Activated CD8-positive, alpha-beta T cell treated with anti-CD3 and anti-CD28 coated beads, Interleukin-2, amount 10 ng/mL, durations not matched to agents 7 days and 5 days (primary cell): ENCODE measurements at regions not wholly inside any gene's neighbourhood (a gene's known extent, or its start where the extent isn't known, plus 50 kb on each side); places are given as distances from the start of the nearest gene placed in this dataset.
"Not testable (repeated sequence)": the region's sequence is repeated elsewhere in the genome, so short reads cannot be mapped to it uniquely, and the experiment has no call there.

Experiments
- ATAC-seq: fragments of 150-1000 bp; cut with Tn5 transposase; one replicate; pipeline ENCODE4 v1.10.0; 2021; ENCODE audit warnings: moderate library complexity
- CTCF ChIA-PET: fragments of 350-600 bp; sonication (Branson Sonifier 250); formaldehyde crosslinking; loops from one replicate; lab custom pipeline; 2021; ENCODE audit warnings: antibody characterized with exemption; lab: Charles Lee
- POLR2A ChIA-PET: fragments of 350-600 bp; sonication (Branson Sonifier 250); formaldehyde crosslinking; loops from one replicate; lab custom pipeline; 2021; ENCODE audit warnings: antibody characterized with exemption; lab: Charles Lee
- DNase-seq: peaks from one replicate; pipeline ENCODE4 v3.0.0-alpha.2; 2020
- H3K27ac Mint-ChIP-seq: one replicate; pipeline ENCODE4 v1.8.0; 2021; ENCODE audit warnings: mild to moderate bottlenecking, mixed read lengths
- H3K27me3 Mint-ChIP-seq: one replicate; pipeline ENCODE4 v1.8.0; 2021; ENCODE audit warnings: low read depth, mixed read lengths
- H3K36me3 Mint-ChIP-seq: one replicate; pipeline ENCODE4 v1.8.0; 2021; ENCODE audit warnings: low read depth, mixed read lengths
- H3K4me1 Mint-ChIP-seq: one replicate; pipeline ENCODE4 v1.8.0; 2021; ENCODE audit warnings: low read depth, mixed read lengths
- H3K4me3 Mint-ChIP-seq: one replicate; pipeline ENCODE4 v1.8.0; 2021; ENCODE audit warnings: mild to moderate bottlenecking, mixed read lengths
- H3K9me3 Mint-ChIP-seq: one replicate; pipeline ENCODE4 v1.8.0; 2022; ENCODE audit warnings: mixed read lengths; ENCODE audit not compliant: insufficient read depth

DNA sequence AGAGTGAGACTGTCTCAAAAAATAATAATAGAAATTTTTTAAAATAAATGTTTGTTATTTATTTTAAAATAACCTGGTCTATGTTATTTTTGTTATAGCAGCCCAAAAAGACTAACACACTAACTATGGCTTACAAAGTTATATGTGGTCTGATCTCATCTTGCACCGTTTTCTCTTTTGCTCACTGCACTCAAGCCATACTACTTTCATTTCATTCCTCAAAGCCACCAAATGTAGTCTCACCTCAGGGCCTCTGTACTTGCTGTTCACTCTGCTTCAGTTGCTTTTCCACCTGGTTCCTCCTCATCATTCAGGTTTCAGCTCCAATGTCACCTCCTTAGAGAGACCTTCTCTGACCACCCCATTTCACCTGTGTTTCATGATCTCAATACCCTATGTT lies 55.2 kb upstream of the MDM1 start:
- peaks cover 10% of the 10 kb centered on the region for H3K9me3 Mint-ChIP-seq
- ChIA-PET POLR2A (interaction anchor here (2.7 kb wide), 1 partner anchor 13 kb away, joined by 12 read pairs; no protein-coding TSS in a partner anchor), CTCF (no interaction called here)
- no peak overlapping the region for H3K4me3 Mint-ChIP-seq
- no peaks in the 10 kb centered on the region for H3K27me3 Mint-ChIP-seq
- peaks cover 20% of the 10 kb centered on the region for H3K36me3 Mint-ChIP-seq
- DNase-seq (no peak), ATAC-seq (no peak)
- H3K4me1 Mint-ChIP-seq, result peaks cover 20% of the 10 kb centered on the region
- H3K27ac Mint-ChIP-seq, result no peak overlapping the region

GRCh38 chr12:68389305-68389704 lies 57.1 kb upstream of the MDM1 start:
- no peaks in the 10 kb centered on the region for H3K27me3 Mint-ChIP-seq
- DNase-seq (no peak), ATAC-seq (no peak)
- H3K4me1 Mint-ChIP-seq, result peaks cover 15% of the 10 kb centered on the region
- no peak overlapping the region for H3K4me3 Mint-ChIP-seq
- no peak overlapping the region for H3K27ac Mint-ChIP-seq
- peaks cover 13% of the 10 kb centered on the region for H3K36me3 Mint-ChIP-seq
- ChIA-PET POLR2A (no interaction called here), CTCF (no interaction called here)
- peaks cover 10% of the 10 kb centered on the region for H3K9me3 Mint-ChIP-seq

DNA sequence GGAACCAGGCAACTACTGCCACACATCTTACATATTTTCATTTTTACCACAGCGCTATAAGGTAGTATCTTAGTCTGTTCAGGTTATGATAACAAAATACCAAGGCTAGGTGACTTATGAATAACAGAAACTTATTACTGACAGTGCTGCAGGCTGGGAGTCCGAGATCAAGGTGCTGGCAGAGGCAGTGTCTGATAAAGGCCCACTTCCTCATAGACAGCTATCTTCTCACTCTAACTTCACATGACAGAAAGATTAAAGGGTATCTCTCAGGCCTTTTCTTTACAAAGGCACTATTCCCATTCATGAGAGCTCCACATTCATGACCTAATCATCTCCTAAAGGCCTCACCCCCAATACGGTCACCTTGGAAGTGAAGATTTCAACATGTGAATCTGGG lies 59.8 kb upstream of the MDM1 start:
- no peak for ATAC-seq
- DNase-seq, result no peak
- ChIA-PET CTCF (interaction anchor here (1.1 to 1.4 kb wide), 2 partner anchors 10 to 17 kb away, joined by 3 to 5 read pairs; no protein-coding TSS in a partner anchor), POLR2A (no interaction called here)
- Mint-ChIP-seq H3K9me3 (peaks cover 10% of the 10 kb centered on the region), H3K36me3 (peaks cover 10% of the 10 kb centered on the region), H3K27me3 (no peaks in the 10 kb centered on the region), H3K4me1 (peaks cover 10% of the 10 kb centered on the region), H3K27ac (no peak overlapping the region), H3K4me3 (no peak overlapping the region)

- ChIA-PET POLR2A (interaction anchor here (1.5 kb wide), 1 partner anchor 27 kb away, joined by 4 read pairs; no protein-coding TSS in a partner anchor), CTCF (interaction anchor here (1.1 to 1.4 kb wide), 2 partner anchors 10 to 18 kb away, joined by 3 to 5 read pairs; no protein-coding TSS in a partner anchor)
- DNase-seq (no peak), ATAC-seq (no peak)
- H3K27ac Mint-ChIP-seq, result no peak overlapping the region
- no peaks in the 10 kb centered on the region for H3K27me3 Mint-ChIP-seq
- peaks cover 10% of the 10 kb centered on the region for H3K4me1 Mint-ChIP-seq
- peaks cover 10% of the 10 kb centered on the region for H3K36me3 Mint-ChIP-seq
- H3K4me3 Mint-ChIP-seq, result no peak overlapping the region
- H3K9me3 Mint-ChIP-seq, result peaks cover 10% of the 10 kb centered on the region
Observed at GRCh38 chr12:68392376-68392775, 60.2 kb upstream of the MDM1 start.

- Mint-ChIP-seq H3K27ac (no peak overlapping the region), H3K9me3 (peaks cover 10% of the 10 kb centered on the region), H3K4me3 (no peak overlapping the region), H3K27me3 (no peaks in the 10 kb centered on the region), H3K4me1 (peaks cover 11% of the 10 kb centered on the region), H3K36me3 (peaks cover 7% of the 10 kb centered on the region)
- POLR2A ChIA-PET, result interaction anchor here (1.5 to 1.7 kb wide), 2 partner anchors 28 to 217 kb away, joined by 4 read pairs; partner anchors contain the start of gene RAP1B
- ATAC-seq (no peak), DNase-seq (no peak)
- CTCF ChIA-PET, result interaction anchor here (1.9 kb wide), 1 partner anchor 10 kb away, joined by 4 read pairs; no protein-coding TSS in a partner anchor
Observed at GRCh38 chr12:68393417-68393816, 61.3 kb upstream of the MDM1 start.

DNA sequence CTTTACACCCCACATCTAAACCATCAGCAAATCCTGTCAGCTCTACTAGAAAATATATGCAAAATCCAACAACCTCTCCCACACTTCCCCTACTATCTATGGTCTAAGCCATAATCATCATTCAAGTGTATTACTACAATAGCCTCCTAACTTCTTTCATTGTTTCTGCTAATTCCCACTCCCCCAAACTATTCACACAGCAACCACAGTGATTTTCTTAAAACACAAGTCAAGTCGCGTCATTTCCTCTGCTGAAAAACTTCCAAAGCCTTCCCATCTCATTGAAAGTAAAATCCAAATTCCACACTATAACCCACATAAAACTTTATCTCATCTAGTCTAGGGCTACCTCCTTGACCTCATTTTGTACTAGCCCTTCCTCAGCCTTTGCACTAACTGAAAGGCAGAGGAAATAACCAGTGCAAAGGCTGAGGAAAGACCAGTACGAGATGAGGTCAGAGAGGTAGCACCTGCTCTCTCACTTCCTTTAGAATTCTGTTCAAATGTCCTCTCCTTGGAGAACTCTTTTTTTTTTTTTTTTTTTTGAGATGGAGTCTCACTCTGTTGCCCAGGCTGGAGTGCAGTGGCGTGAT lies 65.5 kb upstream of the MDM1 start:
- CTCF ChIA-PET, result interaction anchor here (1.5 kb wide), 1 partner anchor 13 kb away, joined by 4 read pairs; no protein-coding TSS in a partner anchor
- Mint-ChIP-seq H3K27ac (no peak overlapping the region), H3K36me3 (no peaks in the 10 kb centered on the region), H3K27me3 (no peaks in the 10 kb centered on the region), H3K9me3 (no peaks in the 10 kb centered on the region), H3K4me1 (peaks cover 11% of the 10 kb centered on the region), H3K4me3 (no peak overlapping the region)
- ATAC-seq (no peak), DNase-seq (no peak)
- POLR2A ChIA-PET, result no interaction called here

- H3K4me3 Mint-ChIP-seq, H3K27me3 Mint-ChIP-seq, H3K36me3 Mint-ChIP-seq, DNase-seq, H3K9me3 Mint-ChIP-seq, H3K27ac Mint-ChIP-seq, CTCF ChIA-PET, ATAC-seq, POLR2A ChIA-PET: not testable (repeated sequence)
- peaks cover 14% of the 10 kb centered on the region for H3K4me1 Mint-ChIP-seq
Observed at GRCh38 chr12:68398689-68399088, 66.5 kb upstream of the MDM1 start.

DNA sequence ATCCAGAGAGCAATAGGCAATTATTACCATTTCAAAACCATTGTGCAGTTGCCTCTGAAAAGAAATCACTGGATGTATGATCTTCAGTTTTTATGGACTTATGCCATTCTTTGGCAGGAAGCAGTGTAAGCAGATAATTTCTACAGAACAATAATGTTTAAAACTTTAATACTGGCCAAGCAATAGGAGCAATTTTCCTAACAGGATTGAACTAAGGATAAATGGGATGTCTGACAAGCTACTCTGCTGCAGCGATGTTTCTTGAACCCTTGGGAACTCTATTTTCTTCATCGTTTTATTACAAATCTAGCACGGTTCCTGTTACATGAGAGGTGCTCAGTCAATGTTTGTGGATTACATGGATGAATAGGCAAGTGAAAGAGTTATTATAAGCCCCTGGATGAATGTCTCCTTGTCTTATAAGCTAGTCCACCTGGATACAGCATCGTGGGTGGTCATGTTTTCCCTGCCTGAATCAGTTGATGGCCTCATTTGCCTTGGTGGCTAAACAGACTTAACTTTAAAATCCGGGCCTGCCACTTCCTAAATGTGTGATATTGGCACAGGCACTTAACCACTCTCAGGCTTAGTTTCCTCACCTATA lies 68.2 kb upstream of the MDM1 start:
- Mint-ChIP-seq H3K27me3 (peaks cover 2% of the 10 kb centered on the region), H3K4me3 (no peak overlapping the region), H3K9me3 (no peaks in the 10 kb centered on the region), H3K36me3 (no peaks in the 10 kb centered on the region), H3K4me1 (peaks cover 18% of the 10 kb centered on the region), H3K27ac (no peak overlapping the region)
- ATAC-seq (no peak), DNase-seq (no peak)
- CTCF ChIA-PET, result no interaction called here
- POLR2A ChIA-PET, result no interaction called here

- no peaks in the 10 kb centered on the region for H3K9me3 Mint-ChIP-seq
- POLR2A ChIA-PET, result no interaction called here
- no peaks in the 10 kb centered on the region for H3K36me3 Mint-ChIP-seq
- H3K27me3 Mint-ChIP-seq, result peaks cover 5% of the 10 kb centered on the region
- ATAC-seq (no peak), DNase-seq (peak; percentile 15)
- peaks cover 25% of the 10 kb centered on the region for H3K4me1 Mint-ChIP-seq
- H3K27ac Mint-ChIP-seq, result no peak overlapping the region
- CTCF ChIA-PET, result interaction anchor here (1.3 kb wide), 1 partner anchor 10 kb away, joined by 5 read pairs; no protein-coding TSS in a partner anchor
- H3K4me3 Mint-ChIP-seq, result no peak overlapping the region
Observed at GRCh38 chr12:68402422-68402821, 70.3 kb upstream of the MDM1 start.

DNA sequence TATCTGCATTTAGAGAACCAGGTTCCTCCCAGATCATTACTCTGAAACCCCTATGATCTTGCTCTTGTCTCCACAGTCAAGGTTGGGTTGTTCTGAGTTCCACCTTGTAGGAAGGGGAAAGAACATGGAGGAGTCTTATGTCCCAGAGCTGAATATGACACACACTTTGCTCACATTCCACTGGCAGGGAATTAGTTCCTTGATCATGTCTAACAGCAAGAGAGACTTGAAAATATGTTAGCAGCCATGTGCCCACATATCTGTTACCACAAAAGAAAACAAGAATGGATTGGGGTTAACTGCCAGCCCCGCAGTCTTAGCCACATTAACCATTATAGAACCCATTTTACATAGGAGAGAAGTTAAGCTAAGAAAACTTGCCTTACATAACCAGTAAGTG lies 71.1 kb upstream of the MDM1 start:
- peaks cover 5% of the 10 kb centered on the region for H3K27me3 Mint-ChIP-seq
- H3K4me3 Mint-ChIP-seq, result no peak overlapping the region
- POLR2A ChIA-PET, result interaction anchor here (1.2 kb wide), 1 partner anchor 176 kb away, joined by 3 read pairs; no protein-coding TSS in a partner anchor
- CTCF ChIA-PET, result no interaction called here
- no peaks in the 10 kb centered on the region for H3K36me3 Mint-ChIP-seq
- H3K9me3 Mint-ChIP-seq, result no peaks in the 10 kb centered on the region
- H3K4me1 Mint-ChIP-seq, result peaks cover 21% of the 10 kb centered on the region
- DNase-seq (no peak), ATAC-seq (no peak)
- H3K27ac Mint-ChIP-seq, result no peak overlapping the region

DNA sequence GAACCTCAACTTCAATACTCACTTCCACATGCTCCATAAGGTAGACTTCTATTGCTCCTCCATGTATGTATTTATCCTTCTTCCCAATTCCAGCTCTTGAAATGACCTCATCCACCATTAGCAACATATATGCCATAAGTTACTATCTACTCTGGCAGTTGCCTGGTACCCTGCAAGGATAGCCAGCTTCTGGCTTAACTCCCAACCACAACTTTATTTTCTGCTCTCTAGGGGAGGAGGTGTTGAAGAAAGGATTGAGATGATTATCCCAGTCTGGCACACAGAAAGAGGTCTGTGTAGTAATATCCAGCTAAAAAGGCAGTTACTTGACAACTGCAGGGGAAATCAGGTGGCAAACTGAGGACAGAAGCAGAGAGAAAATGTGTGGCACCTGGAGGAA lies 71.5 kb upstream of the MDM1 start:
- no peak for DNase-seq
- H3K4me3 Mint-ChIP-seq, result no peak overlapping the region
- peaks cover 21% of the 10 kb centered on the region for H3K4me1 Mint-ChIP-seq
- H3K9me3 Mint-ChIP-seq, result no peaks in the 10 kb centered on the region
- ChIA-PET POLR2A (interaction anchor here (1.2 kb wide), 1 partner anchor 175 kb away, joined by 3 read pairs; no protein-coding TSS in a partner anchor), CTCF (no interaction called here)
- no peak for ATAC-seq
- H3K27ac Mint-ChIP-seq, result no peak overlapping the region
- H3K36me3 Mint-ChIP-seq, result no peaks in the 10 kb centered on the region
- H3K27me3 Mint-ChIP-seq, result peaks cover 5% of the 10 kb centered on the region

DNA sequence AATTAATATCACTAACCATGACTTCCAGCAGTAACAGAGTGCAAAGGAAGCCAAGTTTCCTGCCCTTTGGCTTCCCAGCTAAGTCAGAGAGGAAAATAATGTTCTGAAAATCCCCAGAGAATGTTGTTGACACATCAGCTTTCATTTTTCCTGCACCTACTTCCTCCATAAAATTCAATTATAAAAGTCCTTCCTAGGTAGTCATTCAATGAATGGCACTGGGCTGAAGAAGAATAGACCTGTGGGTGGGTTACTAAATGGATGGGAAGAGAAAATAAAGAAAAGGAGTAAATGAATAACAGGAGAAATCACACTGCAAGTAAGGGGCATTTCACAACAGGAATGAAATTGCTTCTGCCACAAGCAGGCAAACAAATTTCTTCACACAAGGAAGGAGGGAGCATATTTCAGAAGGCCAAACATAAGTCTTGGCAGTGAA lies 73.2 kb upstream of the MDM1 start:
- POLR2A ChIA-PET, result no interaction called here
- Mint-ChIP-seq H3K27ac (no peak overlapping the region), H3K4me3 (no peak overlapping the region), H3K27me3 (peaks cover 5% of the 10 kb centered on the region), H3K36me3 (no peaks in the 10 kb centered on the region), H3K4me1 (peaks cover 21% of the 10 kb centered on the region), H3K9me3 (no peaks in the 10 kb centered on the region)
- CTCF ChIA-PET, result no interaction called here
- DNase-seq (no peak), ATAC-seq (no peak)
